ENCODE measurements at regions not wholly inside any gene's neighbourhood (a gene's known extent, or its start where the extent isn't known, plus 50 kb on each side); places are given as distances from the start of the nearest gene placed in this dataset.

DNA sequence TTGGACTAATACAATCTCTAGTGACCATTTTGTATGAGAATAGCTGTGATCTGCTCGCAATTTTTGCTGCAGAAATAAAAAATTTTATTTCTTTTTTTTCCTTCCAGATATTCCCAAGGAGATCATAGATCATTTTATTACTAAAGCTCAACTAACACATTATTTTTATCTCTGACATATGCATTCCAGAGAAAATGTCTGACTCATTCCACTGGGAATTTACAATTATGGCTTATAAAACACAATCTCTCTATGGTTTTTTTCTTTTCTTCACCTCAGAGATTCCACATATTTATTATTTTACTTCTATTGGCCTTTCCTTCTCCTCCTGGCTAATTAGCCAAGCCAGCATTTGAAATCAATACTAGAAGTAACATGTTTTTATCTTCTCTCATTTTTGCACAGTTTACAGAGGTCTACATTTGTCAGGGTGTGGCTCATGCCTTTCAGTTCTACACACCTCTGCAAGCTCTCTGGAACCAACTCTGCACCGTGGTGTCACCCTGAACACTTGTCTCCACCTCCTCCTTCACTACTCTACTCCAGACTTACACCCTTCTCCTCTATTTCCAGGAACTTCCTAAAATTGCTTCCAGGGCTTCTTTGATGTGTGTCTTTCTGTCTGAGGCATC, 59.8 kb upstream of the GPM6A start:
- no peak for DNase-seq

DNA sequence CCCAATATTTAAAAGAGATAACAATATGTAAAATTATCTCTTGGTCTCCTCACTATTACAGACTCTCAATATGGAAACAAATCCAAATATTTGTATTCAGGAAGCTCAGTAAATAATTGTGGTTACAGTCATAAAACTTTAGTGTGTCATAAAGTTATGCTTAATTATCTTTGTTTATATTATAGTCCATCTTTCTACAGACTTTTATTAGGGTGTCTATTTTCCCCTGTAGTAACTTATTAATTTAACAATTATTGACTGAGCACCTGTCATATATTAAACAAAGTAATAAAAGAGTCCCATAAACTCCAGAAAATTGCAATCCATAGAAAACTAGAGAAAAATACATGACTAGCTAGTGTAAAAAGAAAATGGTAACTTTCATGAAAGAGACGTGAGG, 61.6 kb upstream of the GPM6A start:
- no peak for DNase-seq

DNA sequence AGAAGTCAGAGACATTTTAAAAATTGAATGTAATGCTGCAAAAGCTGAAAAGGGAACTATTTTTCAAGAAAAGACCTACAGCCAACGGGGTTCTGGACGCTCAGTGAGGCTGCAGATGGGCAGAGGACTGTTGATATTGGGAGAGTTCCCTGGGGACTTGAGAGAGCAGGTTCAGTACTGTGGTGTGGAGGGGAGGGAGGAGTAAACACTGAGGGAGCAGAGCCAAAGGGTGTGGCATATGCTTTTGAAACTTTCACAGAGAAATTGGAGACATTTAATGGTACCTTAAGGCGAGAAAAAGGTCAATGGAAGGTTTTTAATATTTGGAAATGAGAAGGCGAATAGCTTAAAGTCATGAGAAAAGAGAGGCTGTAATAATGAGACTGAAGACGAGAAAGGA, 62.2 kb upstream of the GPM6A start:
- DNase-seq = no peak

DNA sequence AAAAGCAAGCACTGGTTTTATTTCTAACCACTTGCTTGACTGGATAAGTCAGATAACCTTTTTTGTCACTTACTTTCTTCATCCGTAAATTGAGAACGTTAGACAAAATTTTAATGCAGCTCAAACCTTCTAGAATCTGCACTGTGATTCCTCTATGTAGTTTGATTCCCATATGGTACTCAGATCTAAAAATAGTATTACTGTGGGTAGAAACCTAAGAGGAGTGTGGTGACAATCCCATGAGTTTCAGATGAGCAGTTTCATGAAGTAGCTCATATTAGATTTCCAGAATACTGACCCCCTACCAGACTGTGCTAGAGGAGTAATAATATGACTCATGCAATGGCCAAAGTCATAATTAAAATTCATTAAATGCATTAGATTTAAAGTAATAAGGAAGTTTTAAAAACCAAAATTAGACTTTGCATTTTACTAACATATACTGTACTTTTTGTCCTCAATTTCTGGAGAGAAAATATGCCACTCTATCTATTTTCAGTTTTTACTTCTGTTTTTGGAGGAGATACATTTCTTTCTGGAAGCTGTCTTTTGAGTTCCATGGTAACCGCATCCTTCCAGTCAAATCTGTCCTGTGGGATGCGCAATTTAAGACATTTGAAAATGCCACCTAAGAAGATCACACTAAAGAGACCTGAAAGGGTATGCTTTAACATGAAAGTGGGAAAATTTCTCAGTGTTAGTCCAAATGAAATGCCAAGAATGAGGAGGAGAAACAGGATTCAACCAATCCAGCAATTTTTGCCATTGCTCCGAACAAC, 64.1 kb upstream of the GPM6A start:
- no peak for DNase-seq

DNA sequence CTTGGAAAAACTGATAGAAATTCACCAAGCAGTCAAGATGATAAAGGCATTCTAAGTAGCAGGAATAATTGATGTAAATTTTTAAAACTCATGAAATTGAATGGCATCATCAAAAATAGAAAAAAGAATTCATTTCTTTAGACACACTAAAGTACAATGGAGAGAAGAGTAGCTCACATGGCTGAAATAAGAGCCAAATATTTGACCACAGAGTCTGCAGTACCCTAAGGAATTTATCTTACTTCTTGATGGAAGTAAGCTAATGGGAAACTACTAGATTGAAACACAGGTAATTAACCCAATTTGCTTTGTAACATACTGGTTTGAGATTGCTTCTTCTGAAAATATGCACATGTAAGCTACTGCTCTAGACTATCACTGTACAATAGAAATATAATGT, 70.8 kb upstream of the GPM6A start:
- no peak for DNase-seq

DNA sequence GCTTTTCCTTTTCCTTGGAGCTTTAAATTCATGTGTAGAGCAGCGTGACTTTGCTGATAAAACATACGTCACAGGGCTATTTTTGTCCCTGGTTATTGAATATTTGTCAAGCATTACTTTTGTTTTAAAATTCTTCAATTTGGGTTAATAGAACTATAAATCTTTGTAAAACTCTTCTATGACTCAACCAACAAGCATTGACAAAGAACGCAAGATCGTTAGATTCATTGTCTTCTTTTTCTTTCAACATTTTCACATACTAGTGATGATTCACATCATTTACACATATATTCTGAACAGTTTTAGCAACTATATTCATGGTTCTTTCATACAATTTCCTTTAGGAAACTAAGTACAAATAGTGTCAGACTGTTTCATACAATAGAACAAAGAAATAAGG, 72.0 kb upstream of the GPM6A start:
- no peak for DNase-seq

GRCh38 chr4:175891231-175891630, 79.2 kb upstream of the GPM6A start:
- DNase-seq = no peak

- no peak for DNase-seq
Observed at GRCh38 chr4:175891851-175892250, 79.8 kb upstream of the GPM6A start.

DNA sequence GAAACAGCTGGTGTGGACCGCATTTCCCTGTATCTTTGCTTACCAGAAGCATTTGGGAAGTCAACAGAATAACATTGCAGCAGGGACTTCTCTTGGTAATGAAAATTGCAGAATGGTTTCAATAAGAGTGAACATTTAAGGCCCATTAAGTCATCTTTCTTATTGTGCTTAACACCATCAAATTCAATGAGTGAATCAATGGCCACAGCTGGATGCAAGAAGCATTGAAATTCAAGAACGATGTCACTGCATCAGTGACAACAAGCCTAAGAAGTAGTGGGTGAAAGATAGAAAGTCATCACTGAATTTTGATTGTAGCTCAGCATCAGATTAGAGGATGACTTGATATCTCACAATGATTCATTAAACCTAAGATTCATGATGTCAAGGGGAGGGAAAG, 93.9 kb upstream of the GPM6A start:
- DNase-seq = no peak

GRCh38 chr4:175906384-175906783, 94.3 kb upstream of the GPM6A start:
- no peak for DNase-seq

GRCh38 chr4:175910700-175911099, 98.6 kb upstream of the GPM6A start:
- no peak for DNase-seq

- no peak for DNase-seq
Observed at GRCh38 chr4:175916626-175917351, 104.7 kb upstream of the GPM6A start.

DNA sequence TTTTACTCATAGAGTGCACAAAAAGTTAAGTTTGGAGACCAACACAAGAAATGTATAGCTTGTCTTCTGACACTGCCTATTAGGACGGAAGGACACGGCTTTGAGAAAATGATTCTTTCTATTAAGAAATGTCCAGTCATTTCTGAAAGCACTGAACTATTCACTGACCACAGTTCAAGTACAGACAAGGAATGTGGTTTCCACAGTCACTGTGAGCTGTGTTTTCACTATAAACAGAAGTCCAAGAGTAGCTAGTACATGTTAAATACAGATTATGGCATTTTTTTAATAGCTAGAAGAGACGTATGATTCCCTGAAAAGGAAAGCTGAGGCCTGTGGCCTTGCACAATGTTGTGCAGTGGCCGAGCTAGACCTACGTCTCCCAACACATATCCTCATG, 115.1 kb upstream of the GPM6A start:
- no peak for DNase-seq

GRCh38 chr4:175929441-175929840, 117.4 kb upstream of the GPM6A start:
- DNase-seq = no peak

GRCh38 chr4:175929932-175930331, 117.9 kb upstream of the GPM6A start:
- DNase-seq = no peak

DNA sequence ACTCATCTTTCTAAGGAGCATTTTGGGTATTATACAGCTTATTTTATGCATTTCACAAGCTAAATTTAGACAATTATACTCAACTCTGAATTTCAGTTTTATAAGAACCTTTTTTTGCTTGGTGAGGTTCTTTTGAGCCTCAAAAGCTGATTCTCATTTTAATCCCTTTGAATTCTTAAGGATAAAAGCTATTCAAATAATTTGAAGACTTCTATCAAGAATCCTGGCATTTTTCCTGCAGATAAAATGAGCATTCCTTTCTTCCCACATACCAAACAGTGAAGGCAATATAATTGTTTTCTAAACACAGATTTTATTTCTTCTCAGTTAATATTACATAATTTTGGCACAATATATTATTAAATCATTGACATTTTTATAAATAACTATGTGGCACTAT, 118.4 kb upstream of the GPM6A start:
- no peak for DNase-seq

DNA sequence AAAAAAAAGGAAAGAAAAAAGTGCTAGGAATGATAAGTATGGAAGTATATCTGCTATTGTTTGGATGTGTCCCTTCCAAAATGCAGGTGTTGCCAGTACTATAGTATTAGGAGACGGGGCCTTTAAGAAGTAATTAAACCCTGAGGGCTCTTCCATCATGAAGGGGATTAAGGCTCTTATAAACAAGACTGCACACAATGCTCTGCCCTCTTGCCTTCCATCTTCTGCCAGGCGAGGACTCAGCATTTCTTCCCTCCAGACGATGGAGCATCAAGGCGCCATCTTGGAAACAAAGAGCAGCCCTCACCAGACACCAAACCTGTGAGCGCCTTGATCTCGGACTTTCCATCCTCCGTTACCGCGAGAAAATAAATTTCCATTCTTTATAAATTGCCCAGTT, 120.1 kb upstream of the GPM6A start:
- no peak for DNase-seq

GRCh38 chr4:175934506-175934905, 122.4 kb upstream of the GPM6A start:
- DNase-seq = no peak

DNA sequence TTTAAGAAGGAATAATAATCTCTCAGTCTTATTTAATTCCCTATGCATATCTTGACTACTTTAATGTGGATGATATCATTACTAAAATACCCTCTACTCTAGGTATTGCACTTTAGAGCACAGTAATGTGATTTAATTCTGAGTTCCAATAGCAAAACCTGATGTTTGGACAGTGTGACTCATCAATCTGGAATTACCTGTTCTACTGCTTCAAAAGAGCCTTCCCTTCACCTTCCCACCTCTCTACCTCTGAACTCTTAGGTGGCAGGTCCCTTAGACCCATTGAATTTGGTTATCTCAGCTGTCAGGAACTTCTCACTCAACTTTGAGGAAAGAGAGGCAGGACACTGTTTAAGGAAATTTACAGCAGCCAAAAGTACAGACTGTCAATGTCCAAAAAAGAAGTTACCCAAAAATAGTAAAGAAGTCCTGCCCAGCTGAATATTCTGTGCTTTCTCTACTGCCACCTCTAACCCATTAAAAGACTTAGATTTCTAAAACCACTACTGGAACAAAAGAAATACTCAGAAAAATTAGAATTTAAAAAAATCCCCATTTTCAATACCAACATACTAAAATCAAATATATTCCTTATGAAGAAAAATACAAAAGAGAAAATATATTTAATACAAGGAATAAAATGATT, 123.1 kb upstream of the GPM6A start:
- no peak for DNase-seq

- DNase-seq = no peak
Observed at GRCh38 chr4:175944126-175944910, 121.3 kb upstream of the WDR17 start.

DNA sequence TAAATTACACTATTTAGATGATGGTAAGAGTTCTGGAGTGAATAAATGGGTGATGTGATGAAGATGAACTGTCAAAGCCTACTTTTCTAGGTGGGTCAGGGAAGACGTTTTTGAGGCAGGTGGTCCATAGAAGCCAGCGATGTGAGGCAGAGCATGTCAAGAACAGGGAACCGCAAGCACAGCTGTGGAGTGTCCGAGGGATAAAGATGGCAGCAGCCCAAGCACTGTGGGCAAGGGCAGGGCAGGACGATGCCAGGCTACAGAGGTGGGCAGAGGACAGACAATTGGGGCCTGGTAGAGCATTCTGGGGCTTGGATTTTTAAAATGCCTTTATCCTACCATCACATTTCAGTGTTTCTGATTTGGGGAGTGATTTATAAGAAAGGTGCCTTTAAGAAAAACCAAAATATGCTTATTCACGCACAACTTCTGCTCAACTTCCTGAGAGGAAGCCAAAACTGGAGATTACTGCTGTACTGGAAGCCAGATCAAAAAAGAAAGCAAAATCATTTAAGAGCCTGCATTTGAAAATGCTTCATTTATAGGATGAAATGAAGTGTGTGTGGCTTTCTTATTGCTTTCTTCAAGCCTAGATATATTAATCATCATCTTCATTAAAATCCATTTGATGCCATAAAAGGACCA, 119.0 kb upstream of the WDR17 start:
- no peak for DNase-seq

DNA sequence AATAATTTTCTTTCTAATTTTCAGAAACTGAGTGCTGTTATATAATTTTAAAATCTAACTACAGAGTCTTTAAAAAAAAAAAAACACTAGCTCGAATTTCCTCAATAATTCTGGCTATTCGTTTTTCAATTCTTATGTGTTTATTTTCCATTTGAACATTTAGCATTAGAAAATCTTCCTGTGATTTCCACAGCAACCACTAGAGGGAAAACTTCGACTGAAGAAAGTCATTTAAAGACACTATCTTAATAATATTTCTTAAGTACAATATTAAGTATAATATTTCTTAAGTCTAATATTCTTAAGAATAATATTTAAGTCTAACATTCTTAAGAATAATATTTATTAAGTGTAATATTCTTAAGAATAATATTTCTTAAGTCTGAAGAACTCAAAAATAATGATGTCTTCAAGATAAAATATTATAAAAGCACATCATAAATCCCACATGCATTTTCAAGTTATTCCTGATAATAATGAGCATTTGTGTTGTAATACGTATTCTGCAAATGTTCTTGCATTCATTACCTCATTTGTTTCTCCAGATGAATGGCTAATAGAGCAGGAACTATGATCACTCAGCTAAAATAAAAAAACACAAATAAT, 118.4 kb upstream of the WDR17 start:
- peak in 1 of 2 donors; percentile 14 for DNase-seq
